Cardiac muscle cell (in vitro differentiated cells and primary cell): ENCODE measurements at regions not wholly inside any gene's neighbourhood (a gene's known extent, or its start where the extent isn't known, plus 50 kb on each side); places are given as distances from the start of the nearest gene placed in this dataset.

ENCODE experiments used
- DNase-seq, 2 donors: peaks; one replicate each; pipeline versions ENCODE4 v3.0.0 to v3.0.0-alpha.2; 2010 to 2017; ENCODE audit warnings: low read depth in 1 of 2, low spot score in 1 of 2
- H3K27ac ChIP-seq: fragments of 200-600 bp; sonication (generic); 2 replicates; pipeline ENCODE4 v1.5.1; 2016
- H3K27me3 ChIP-seq: fragments of 200-600 bp; sonication (generic); 2 replicates; pipeline ENCODE4 v1.6.0; 2016; ENCODE audit warnings: control low read depth
- H3K36me3 ChIP-seq: fragments of 200-600 bp; sonication (generic); 2 replicates; pipeline ENCODE4 v1.5.1; 2016; ENCODE audit warnings: control low read depth
- H3K4me1 ChIP-seq: fragments of 200-600 bp; sonication (generic); 2 replicates; pipeline ENCODE4 v1.8.1; 2017; ENCODE audit warnings: low read depth, mild to moderate bottlenecking, mixed run types
- H3K4me3 ChIP-seq: fragments of 200-600 bp; sonication (generic); 2 replicates; pipeline ENCODE4 v1.5.1; 2016; ENCODE audit warnings: mild to moderate bottlenecking
- H3K9me3 ChIP-seq: fragments of 200-600 bp; sonication (generic); 2 replicates; pipeline ENCODE4 v1.5.1; 2017; ENCODE audit warnings: low read depth, mild to moderate bottlenecking, control low read depth
- CTCF ChIP-seq: IDR thresholded peaks from 2 replicates; pipeline ENCODE4 v1.5.1; 2012; ENCODE audit warnings: low read depth, mild to moderate bottlenecking, low read length

- no peak overlapping the region for H3K4me3 ChIP-seq
- H3K36me3 ChIP-seq, result no peaks in the 10 kb centered on the region
- TF ChIP-seq CTCF, result no peak
- H3K27ac ChIP-seq, result no peak overlapping the region
- no peaks in the 10 kb centered on the region for H3K27me3 ChIP-seq
- DNase-seq, result no peak
- H3K4me1 ChIP-seq, result peaks cover 6% of the 10 kb centered on the region
- no peaks in the 10 kb centered on the region for H3K9me3 ChIP-seq
Observed at GRCh38 chrX:68909945-68910344, 81.1 kb downstream of the EFNB1 start.

- Histone ChIP-seq H3K27me3 (no peaks in the 10 kb centered on the region), H3K4me1 (peaks cover 6% of the 10 kb centered on the region), H3K9me3 (no peaks in the 10 kb centered on the region), H3K36me3 (no peaks in the 10 kb centered on the region), H3K4me3 (no peak overlapping the region), H3K27ac (no peak overlapping the region)
- no peak for DNase-seq
- no peak for TF ChIP-seq CTCF
Observed at GRCh38 chrX:68908071-68908470, 79.2 kb downstream of the EFNB1 start.

- no peak for TF ChIP-seq CTCF
- Histone ChIP-seq H3K4me3 (no peak overlapping the region), H3K36me3 (no peaks in the 10 kb centered on the region), H3K27me3 (no peaks in the 10 kb centered on the region), H3K4me1 (no peaks in the 10 kb centered on the region), H3K27ac (no peak overlapping the region), H3K9me3 (no peaks in the 10 kb centered on the region)
- DNase-seq, result peak in 1 of 2 donors; percentile 26
Observed at GRCh38 chrX:68902706-68903504, 74.1 kb downstream of the EFNB1 start.

- H3K27ac ChIP-seq, result no peak overlapping the region
- TF ChIP-seq CTCF, result no peak
- DNase-seq, result no peak
- no peak overlapping the region for H3K4me3 ChIP-seq
- H3K36me3 ChIP-seq, result no peaks in the 10 kb centered on the region
- no peaks in the 10 kb centered on the region for H3K4me1 ChIP-seq
- H3K27me3 ChIP-seq, result no peaks in the 10 kb centered on the region
- H3K9me3 ChIP-seq, result no peaks in the 10 kb centered on the region
Observed at GRCh38 chrX:68901519-68901918, 72.7 kb downstream of the EFNB1 start.

- H3K9me3 ChIP-seq, result no peaks in the 10 kb centered on the region
- DNase-seq, result no peak
- H3K27me3 ChIP-seq, result no peaks in the 10 kb centered on the region
- H3K4me3 ChIP-seq, result no peak overlapping the region
- H3K36me3 ChIP-seq, result no peaks in the 10 kb centered on the region
- H3K27ac ChIP-seq, result no peak overlapping the region
- H3K4me1 ChIP-seq, result peaks cover 10% of the 10 kb centered on the region
- no peak for TF ChIP-seq CTCF
Observed at GRCh38 chrX:68898598-68898997, 69.8 kb downstream of the EFNB1 start.
